ENCODE measurements at regions not wholly inside any gene's neighbourhood (a gene's known extent, or its start where the extent isn't known, plus 50 kb on each side); places are given as distances from the start of the nearest gene placed in this dataset.

- H3K4me3 ChIP-seq (ENCODE audit: low read depth, low read length): no peak overlapping the region
- H3K36me3 ChIP-seq (ENCODE audit: control insufficient read depth, insufficient read depth, low read length): no peaks in the 10 kb centered on the region
- TF ChIP-seq CTCF (IDR thresholded peaks at IDR 0.05; ENCODE audit: insufficient read depth, low read length, severe bottlenecking): no peak
- FAIRE-seq (no peak), DNase-seq (ENCODE audit: low read depth) (no peak)
- H3K27me3 ChIP-seq (ENCODE audit: control insufficient read depth, insufficient read depth, low read length): no peaks in the 10 kb centered on the region
Measured at GRCh38 chr17:34715504-34715903, 136.1 kb downstream of the TMEM132E start.

GRCh38 chr17:34714475-34715410 lies 135.4 kb downstream of the TMEM132E start:
- H3K27me3 ChIP-seq (ENCODE audit: control insufficient read depth, insufficient read depth, low read length): no peaks in the 10 kb centered on the region
- no peak for DNase-seq (ENCODE audit: low read depth)
- no peak for FAIRE-seq
- TF ChIP-seq CTCF (IDR thresholded peaks at IDR 0.05; ENCODE audit: insufficient read depth, low read length, severe bottlenecking): no peak
- no peaks in the 10 kb centered on the region for H3K36me3 ChIP-seq (ENCODE audit: control insufficient read depth, insufficient read depth, low read length)
- no peak overlapping the region for H3K4me3 ChIP-seq (ENCODE audit: low read depth, low read length)

GRCh38 chr17:34713687-34714086 lies 134.3 kb downstream of the TMEM132E start:
- no peak for TF ChIP-seq CTCF (IDR thresholded peaks at IDR 0.05; ENCODE audit: insufficient read depth, low read length, severe bottlenecking)
- Histone ChIP-seq H3K27me3 (ENCODE audit: control insufficient read depth, insufficient read depth, low read length) (no peaks in the 10 kb centered on the region), H3K4me3 (ENCODE audit: low read depth, low read length) (no peak overlapping the region), H3K36me3 (ENCODE audit: control insufficient read depth, insufficient read depth, low read length) (no peaks in the 10 kb centered on the region)
- no peak for DNase-seq (ENCODE audit: low read depth)
- FAIRE-seq: no peak

- TF ChIP-seq CTCF (IDR thresholded peaks at IDR 0.05; ENCODE audit: insufficient read depth, low read length, severe bottlenecking): no peak
- DNase-seq (ENCODE audit: low read depth) (no peak), FAIRE-seq (no peak)
- no peak overlapping the region for H3K4me3 ChIP-seq (ENCODE audit: low read depth, low read length)
- no peaks in the 10 kb centered on the region for H3K36me3 ChIP-seq (ENCODE audit: control insufficient read depth, insufficient read depth, low read length)
- no peaks in the 10 kb centered on the region for H3K27me3 ChIP-seq (ENCODE audit: control insufficient read depth, insufficient read depth, low read length)
Measured at GRCh38 chr17:34712481-34713195, 133.3 kb downstream of the TMEM132E start.

GRCh38 chr17:34711646-34712045 lies 132.3 kb downstream of the TMEM132E start:
- TF ChIP-seq CTCF (IDR thresholded peaks at IDR 0.05; ENCODE audit: insufficient read depth, low read length, severe bottlenecking): no peak
- Histone ChIP-seq H3K4me3 (ENCODE audit: low read depth, low read length) (no peak overlapping the region), H3K36me3 (ENCODE audit: control insufficient read depth, insufficient read depth, low read length) (no peaks in the 10 kb centered on the region), H3K27me3 (ENCODE audit: control insufficient read depth, insufficient read depth, low read length) (no peaks in the 10 kb centered on the region)
- no peak for FAIRE-seq
- no peak for DNase-seq (ENCODE audit: low read depth)
